OCI-LY1 (cell line): ENCODE measurements at regions not wholly inside any gene's neighbourhood (a gene's known extent, or its start where the extent isn't known, plus 50 kb on each side); places are given as distances from the start of the nearest gene placed in this dataset.

Experiments used
- H2AFZ ChIP-seq: fragments of 200-600 bp; sonication (generic), shearing (Covaris generic); 2 replicates; pipeline ENCODE4 v1.6.0; 2014; ENCODE audit warnings: antibody characterized with exemption, mild to moderate bottlenecking, low read length
- H3F3A ChIP-seq: fragments of 200-600 bp; sonication (generic), shearing (Covaris generic); 2 replicates; pipeline ENCODE4 v1.6.0; 2014; ENCODE audit warnings: mild to moderate bottlenecking, antibody characterized with exemption, low read length, moderate library complexity; ENCODE audit not compliant: insufficient read depth
- H3K27ac ChIP-seq: fragments of 200-600 bp; sonication (generic); 2 replicates; pipeline ENCODE4 v1.5.1; 2014; ENCODE audit warnings: low read length, mixed run types, mild to moderate bottlenecking, low read depth; ENCODE audit not compliant: poor library complexity, severe bottlenecking
- H3K27me3 ChIP-seq: fragments of 200-600 bp; sonication (generic); 2 replicates; pipeline ENCODE4 v1.6.0; 2014; ENCODE audit warnings: antibody characterized with exemption, mild to moderate bottlenecking, low read length, moderate library complexity; ENCODE audit not compliant: insufficient read depth
- H3K36me3 ChIP-seq: fragments of 200-600 bp; sonication (generic); 2 replicates; pipeline ENCODE4 v1.6.1; 2014; ENCODE audit warnings: mild to moderate bottlenecking, antibody characterized with exemption, low read length, moderate library complexity, mixed read lengths; ENCODE audit not compliant: insufficient read depth
- H3K4me1 ChIP-seq: fragments of 200-600 bp; sonication (generic); 2 replicates; pipeline ENCODE4 v1.5.1; 2014; ENCODE audit warnings: mild to moderate bottlenecking, low read length, moderate library complexity; ENCODE audit not compliant: insufficient read depth, severe bottlenecking
- H3K4me2 ChIP-seq: fragments of 200-600 bp; sonication (generic), shearing (Covaris generic); 2 replicates; pipeline ENCODE4 v1.6.1; 2014; ENCODE audit warnings: low read length
- H3K4me3 ChIP-seq: fragments of 200-600 bp; sonication (generic); 2 replicates; pipeline ENCODE4 v1.5.1; 2014; ENCODE audit warnings: low read length, low read depth, mild to moderate bottlenecking, mixed read lengths; ENCODE audit not compliant: poor library complexity, severe bottlenecking
- H3K79me2 ChIP-seq: fragments of 200-600 bp; shearing (Covaris generic); 2 replicates; pipeline ENCODE4 v1.6.1; 2016; ENCODE audit warnings: mixed run types, low read length, mixed read lengths; ENCODE audit not compliant: insufficient read depth
- H3K9ac ChIP-seq: fragments of 200-600 bp; sonication (generic), shearing (Covaris generic); 2 replicates; pipeline ENCODE4 v1.6.1; 2014; ENCODE audit warnings: mild to moderate bottlenecking, low read length, mixed read lengths
- H3K9me2 ChIP-seq: fragments of 200-600 bp; sonication (generic), shearing (Covaris generic); 2 replicates; pipeline ENCODE4 v1.6.1; 2014; ENCODE audit warnings: low read depth, mild to moderate bottlenecking, low read length, mixed read lengths
- H3K9me3 ChIP-seq: fragments of 200-600 bp; shearing (Covaris generic); 2 replicates; pipeline ENCODE4 v1.6.1; 2014; ENCODE audit warnings: low read length, mixed read lengths
- H4K20me1 ChIP-seq: fragments of 200-600 bp; sonication (generic), shearing (Covaris generic); 2 replicates; pipeline ENCODE4 v1.6.0; 2016; ENCODE audit warnings: mild to moderate bottlenecking, low read length; ENCODE audit not compliant: insufficient read depth
- EZH2 ChIP-seq: fragments of 200-600 bp; sonication (generic), shearing (Covaris generic); IDR thresholded peaks from 2 replicates; pipeline ENCODE4 v1.8.0; 2017; ENCODE audit warnings: borderline replicate concordance, mixed run types, mild to moderate bottlenecking, antibody characterized with exemption, low read length, moderate library complexity, mixed read lengths
- TF ChIP-seq, protein P1 (sequence below): fragments of 200-600 bp; sonication (generic), shearing (Covaris generic); IDR thresholded peaks from 2 replicates; pipeline ENCODE4 v1.5.1; 2017; ENCODE audit warnings: mild to moderate bottlenecking, antibody characterized with exemption, low read length, moderate library complexity, mixed read lengths

DNA sequence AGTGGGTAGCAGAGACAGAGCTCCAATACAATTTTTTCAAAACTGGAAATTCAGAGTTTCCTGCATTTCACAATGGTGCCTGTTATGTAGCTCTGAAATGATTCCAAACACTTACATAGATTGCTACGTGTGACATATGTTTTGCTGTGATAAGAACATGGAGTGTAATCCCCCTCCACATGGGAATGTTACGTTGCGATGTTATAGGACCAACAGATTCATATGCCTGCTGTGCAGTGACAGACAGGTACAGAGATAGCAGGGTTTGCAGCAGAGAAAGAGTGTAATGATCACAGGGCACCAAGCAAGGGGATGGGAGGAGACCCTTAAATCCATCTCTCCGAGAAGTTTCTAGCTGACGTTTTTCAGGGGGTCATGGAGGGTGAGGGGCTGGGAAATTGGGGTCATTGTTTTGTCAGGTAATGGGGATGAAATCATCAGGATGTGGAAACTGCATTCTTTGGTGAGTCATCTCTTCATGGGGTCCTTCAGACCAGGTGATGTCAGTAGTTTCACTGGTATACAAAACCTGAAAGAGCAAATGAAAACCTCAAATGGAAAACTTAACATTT is 76.6 kb upstream of the OSBPL8 start:
- Histone ChIP-seq H3K36me3 (no peaks in the 10 kb centered on the region), H4K20me1 (no peaks in the 10 kb centered on the region), H2AFZ (no peak overlapping the region), H3K9ac (no peak overlapping the region), H3K27ac (no peak overlapping the region), H3K4me2 (no peak overlapping the region), H3K9me3 (no peaks in the 10 kb centered on the region), H3K79me2 (no peaks in the 10 kb centered on the region), H3K27me3 (peaks cover 4% of the 10 kb centered on the region; the same call in 1 of the 2 replicates), H3K9me2 (no peaks in the 10 kb centered on the region), H3F3A (no peaks in the 10 kb centered on the region), H3K4me3 (no peak overlapping the region), H3K4me1 (no peaks in the 10 kb centered on the region)
- TF ChIP-seq, protein P1, sequence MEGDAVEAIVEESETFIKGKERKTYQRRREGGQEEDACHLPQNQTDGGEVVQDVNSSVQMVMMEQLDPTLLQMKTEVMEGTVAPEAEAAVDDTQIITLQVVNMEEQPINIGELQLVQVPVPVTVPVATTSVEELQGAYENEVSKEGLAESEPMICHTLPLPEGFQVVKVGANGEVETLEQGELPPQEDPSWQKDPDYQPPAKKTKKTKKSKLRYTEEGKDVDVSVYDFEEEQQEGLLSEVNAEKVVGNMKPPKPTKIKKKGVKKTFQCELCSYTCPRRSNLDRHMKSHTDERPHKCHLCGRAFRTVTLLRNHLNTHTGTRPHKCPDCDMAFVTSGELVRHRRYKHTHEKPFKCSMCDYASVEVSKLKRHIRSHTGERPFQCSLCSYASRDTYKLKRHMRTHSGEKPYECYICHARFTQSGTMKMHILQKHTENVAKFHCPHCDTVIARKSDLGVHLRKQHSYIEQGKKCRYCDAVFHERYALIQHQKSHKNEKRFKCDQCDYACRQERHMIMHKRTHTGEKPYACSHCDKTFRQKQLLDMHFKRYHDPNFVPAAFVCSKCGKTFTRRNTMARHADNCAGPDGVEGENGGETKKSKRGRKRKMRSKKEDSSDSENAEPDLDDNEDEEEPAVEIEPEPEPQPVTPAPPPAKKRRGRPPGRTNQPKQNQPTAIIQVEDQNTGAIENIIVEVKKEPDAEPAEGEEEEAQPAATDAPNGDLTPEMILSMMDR, result no peak
- TF ChIP-seq EZH2, result no peak

DNA sequence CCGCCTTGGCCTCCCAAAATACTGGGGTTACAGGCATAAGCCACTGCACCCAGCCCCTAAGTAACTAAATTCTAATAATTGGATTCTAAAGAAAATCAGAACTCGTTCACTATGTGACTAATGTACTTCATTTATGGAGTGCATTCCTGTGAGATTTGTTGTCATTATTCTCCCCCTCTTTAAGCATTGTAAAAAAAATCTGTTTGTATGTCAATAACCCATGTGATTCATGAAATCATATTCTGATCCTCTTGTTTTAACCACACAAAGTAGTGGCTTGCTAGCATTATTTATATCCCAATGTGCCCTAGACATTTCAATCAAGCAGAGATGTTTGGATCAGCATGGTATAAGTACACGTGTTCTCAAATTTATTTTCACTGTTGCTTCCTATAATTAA is 78.2 kb upstream of the OSBPL8 start:
- no peaks in the 10 kb centered on the region for H3K9me2 ChIP-seq
- H3K9ac ChIP-seq, result no peak overlapping the region
- H3K36me3 ChIP-seq, result no peaks in the 10 kb centered on the region
- no peaks in the 10 kb centered on the region for H3K4me1 ChIP-seq
- TF ChIP-seq, protein P1, result no peak
- no peak for TF ChIP-seq EZH2
- H2AFZ ChIP-seq, result no peak overlapping the region
- no peak overlapping the region for H3K4me2 ChIP-seq
- H3F3A ChIP-seq, result no peaks in the 10 kb centered on the region
- H3K9me3 ChIP-seq, result no peaks in the 10 kb centered on the region
- H3K4me3 ChIP-seq, result no peak overlapping the region
- no peaks in the 10 kb centered on the region for H3K27me3 ChIP-seq
- no peaks in the 10 kb centered on the region for H4K20me1 ChIP-seq
- H3K79me2 ChIP-seq, result no peaks in the 10 kb centered on the region
- H3K27ac ChIP-seq, result no peak overlapping the region

DNA sequence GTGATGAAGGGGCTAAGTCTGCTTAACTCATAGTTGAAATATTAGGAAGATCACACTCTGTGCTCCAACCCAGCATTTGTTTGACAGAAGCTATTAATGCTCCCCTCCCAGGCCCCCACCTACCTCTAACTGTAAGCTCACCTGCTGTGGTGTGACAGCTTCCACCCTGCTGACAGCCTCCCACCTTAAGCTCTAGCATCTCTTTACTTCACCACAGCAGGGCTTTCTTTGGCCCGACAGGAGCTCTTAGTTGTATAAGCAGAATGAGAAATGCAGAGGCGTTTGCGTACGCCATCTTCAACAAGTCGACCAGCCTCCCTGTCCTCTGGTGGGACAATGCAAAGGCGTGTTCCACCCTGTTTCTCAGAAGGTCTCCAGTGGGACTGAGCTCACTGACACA is 80.1 kb upstream of the OSBPL8 start:
- no peaks in the 10 kb centered on the region for H3F3A ChIP-seq
- H2AFZ ChIP-seq, result no peak overlapping the region
- H3K9me2 ChIP-seq, result no peaks in the 10 kb centered on the region
- no peaks in the 10 kb centered on the region for H3K79me2 ChIP-seq
- no peak overlapping the region for H3K27ac ChIP-seq
- H4K20me1 ChIP-seq, result no peaks in the 10 kb centered on the region
- H3K27me3 ChIP-seq, result no peaks in the 10 kb centered on the region
- no peaks in the 10 kb centered on the region for H3K9me3 ChIP-seq
- no peaks in the 10 kb centered on the region for H3K4me1 ChIP-seq
- H3K9ac ChIP-seq, result no peak overlapping the region
- H3K4me2 ChIP-seq, result no peak overlapping the region
- TF ChIP-seq EZH2, result no peak
- TF ChIP-seq, protein P1, result no peak
- H3K4me3 ChIP-seq, result no peak overlapping the region
- no peaks in the 10 kb centered on the region for H3K36me3 ChIP-seq
